ENCODE measurements at regions not wholly inside any gene's neighbourhood (a gene's known extent, or its start where the extent isn't known, plus 50 kb on each side); places are given as distances from the start of the nearest gene placed in this dataset.

GRCh38 chr18:5606951-5607350 is 63.2 kb upstream of the EPB41L3 start:
- no peak for DNase-seq (ENCODE audit: low read depth in 2 of 2)
- TF ChIP-seq, protein P1, sequence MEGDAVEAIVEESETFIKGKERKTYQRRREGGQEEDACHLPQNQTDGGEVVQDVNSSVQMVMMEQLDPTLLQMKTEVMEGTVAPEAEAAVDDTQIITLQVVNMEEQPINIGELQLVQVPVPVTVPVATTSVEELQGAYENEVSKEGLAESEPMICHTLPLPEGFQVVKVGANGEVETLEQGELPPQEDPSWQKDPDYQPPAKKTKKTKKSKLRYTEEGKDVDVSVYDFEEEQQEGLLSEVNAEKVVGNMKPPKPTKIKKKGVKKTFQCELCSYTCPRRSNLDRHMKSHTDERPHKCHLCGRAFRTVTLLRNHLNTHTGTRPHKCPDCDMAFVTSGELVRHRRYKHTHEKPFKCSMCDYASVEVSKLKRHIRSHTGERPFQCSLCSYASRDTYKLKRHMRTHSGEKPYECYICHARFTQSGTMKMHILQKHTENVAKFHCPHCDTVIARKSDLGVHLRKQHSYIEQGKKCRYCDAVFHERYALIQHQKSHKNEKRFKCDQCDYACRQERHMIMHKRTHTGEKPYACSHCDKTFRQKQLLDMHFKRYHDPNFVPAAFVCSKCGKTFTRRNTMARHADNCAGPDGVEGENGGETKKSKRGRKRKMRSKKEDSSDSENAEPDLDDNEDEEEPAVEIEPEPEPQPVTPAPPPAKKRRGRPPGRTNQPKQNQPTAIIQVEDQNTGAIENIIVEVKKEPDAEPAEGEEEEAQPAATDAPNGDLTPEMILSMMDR (IDR thresholded peaks at IDR 0.05; ENCODE audit: low read depth, low read length): no peak
- H3K4me3 ChIP-seq (replicated peaks in 1 of 2; ENCODE audit: low read depth in 2 of 2, low read length in 2 of 2): no peak overlapping the region

DNA sequence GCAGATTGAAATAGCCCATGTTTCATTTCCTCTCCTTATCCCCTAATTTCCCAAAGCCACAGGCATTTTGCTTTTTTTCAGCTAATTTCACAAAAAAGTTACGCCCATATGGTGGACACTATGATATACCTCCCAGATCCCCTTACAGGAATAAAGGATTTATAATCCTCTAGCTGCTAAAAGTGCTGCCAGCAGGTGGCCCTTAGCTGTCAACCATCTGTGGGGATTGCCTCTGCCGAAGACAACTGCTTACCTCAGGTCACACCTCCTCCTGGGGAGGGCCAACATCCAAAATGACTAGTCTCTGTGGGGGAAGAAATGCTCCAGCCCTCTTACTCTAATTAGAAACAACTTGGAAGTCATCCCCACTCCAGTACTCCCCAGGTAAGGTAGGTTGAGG is 61.0 kb upstream of the EPB41L3 start:
- TF ChIP-seq, protein P1 (IDR thresholded peaks at IDR 0.05; ENCODE audit: low read depth, low read length): no peak
- H3K4me3 ChIP-seq (replicated peaks in 1 of 2; ENCODE audit: low read depth in 2 of 2, low read length in 2 of 2): no peak overlapping the region
- DNase-seq (ENCODE audit: low read depth in 2 of 2): no peak

DNA sequence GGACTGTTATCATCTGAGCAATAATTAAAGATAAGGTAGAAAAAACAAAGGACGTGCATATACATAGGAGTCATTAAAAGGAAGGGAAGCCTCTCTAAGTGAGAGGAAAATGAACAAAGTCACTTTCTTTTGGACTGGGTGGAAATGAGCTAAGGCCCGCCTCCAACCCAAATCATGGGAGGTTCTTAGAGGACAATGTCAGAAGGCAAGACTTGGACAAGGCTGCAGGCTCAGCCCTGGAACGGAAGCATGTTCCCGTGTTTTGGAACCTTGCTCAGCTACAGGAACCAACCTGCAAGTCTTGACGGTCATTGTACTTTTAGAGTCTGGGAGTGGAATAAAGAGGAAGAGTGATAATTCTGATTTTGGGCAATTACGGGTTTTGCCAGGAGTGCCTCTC is 59.4 kb upstream of the EPB41L3 start:
- H3K4me3 ChIP-seq (replicated peaks in 1 of 2; ENCODE audit: low read depth in 2 of 2, low read length in 2 of 2): no peak overlapping the region
- TF ChIP-seq, protein P1 (IDR thresholded peaks at IDR 0.05; ENCODE audit: low read depth, low read length): no peak
- DNase-seq (ENCODE audit: low read depth in 2 of 2): no peak

DNA sequence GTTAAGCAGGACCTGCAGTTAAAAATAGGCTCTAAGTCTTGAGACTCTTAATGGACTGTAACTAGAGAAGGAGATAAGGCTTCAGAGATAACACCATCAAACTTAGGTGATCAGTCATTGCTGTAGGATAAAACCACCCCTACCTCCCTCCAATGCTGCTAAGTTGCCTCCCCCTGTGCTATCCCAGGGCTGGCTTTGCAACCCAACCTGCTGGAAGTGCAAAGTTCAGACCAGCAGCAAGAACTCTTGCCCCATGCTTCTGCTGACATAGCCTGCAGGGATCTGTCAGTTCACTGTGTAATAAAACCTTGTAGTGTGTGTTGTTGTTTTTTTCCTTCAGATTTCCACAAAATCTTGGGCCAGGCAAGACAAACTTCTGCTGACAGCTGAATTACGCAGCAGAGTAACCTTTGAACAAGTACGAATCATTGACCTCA is 57.4 kb upstream of the EPB41L3 start:
- H3K4me3 ChIP-seq (replicated peaks in 1 of 2; ENCODE audit: low read depth in 2 of 2, low read length in 2 of 2): no peak overlapping the region
- TF ChIP-seq, protein P1 (IDR thresholded peaks at IDR 0.05; ENCODE audit: low read depth, low read length): no peak
- no peak for DNase-seq (ENCODE audit: low read depth in 2 of 2)

DNA sequence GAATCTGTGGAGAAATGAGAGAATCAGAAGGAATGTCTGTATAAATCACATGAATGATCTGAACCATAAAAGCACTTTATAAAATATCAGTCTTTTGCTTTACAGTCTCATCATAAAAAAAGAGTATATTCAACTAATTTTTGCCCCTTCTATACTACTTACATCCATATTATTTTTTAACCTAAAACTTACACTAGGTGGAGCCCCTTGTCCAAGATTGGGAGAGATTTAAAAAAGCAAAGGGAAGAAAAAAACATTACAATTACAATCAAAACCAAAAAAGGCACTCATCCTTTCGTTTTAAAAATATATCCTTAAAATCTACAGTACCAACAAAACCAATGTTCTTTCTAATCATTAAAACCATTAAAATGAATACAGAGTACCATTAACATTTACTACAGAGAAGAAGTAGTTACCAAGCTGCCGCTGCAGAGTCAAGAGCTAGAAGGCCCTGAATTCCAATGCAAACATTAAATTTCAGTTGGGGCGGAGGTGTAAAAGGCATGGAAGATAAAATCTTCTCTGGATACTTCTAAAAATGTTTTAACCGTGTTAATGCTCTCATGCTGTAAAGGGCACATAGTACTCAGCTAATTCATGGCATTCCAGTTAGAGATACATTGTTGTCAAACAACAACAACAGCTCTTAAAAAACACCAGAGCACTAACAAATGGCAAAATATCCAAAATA is 56.7 kb upstream of the EPB41L3 start:
- H3K4me3 ChIP-seq (replicated peaks in 1 of 2; ENCODE audit: low read depth in 2 of 2, low read length in 2 of 2): no peak overlapping the region
- DNase-seq (ENCODE audit: low read depth in 2 of 2): peak; percentile 51 to 55
- TF ChIP-seq, protein P1 (IDR thresholded peaks at IDR 0.05; ENCODE audit: low read depth, low read length): peak; percentile 33

GRCh38 chr18:5596585-5596984 is 52.8 kb upstream of the EPB41L3 start:
- H3K4me3 ChIP-seq (replicated peaks in 1 of 2; ENCODE audit: low read depth in 2 of 2, low read length in 2 of 2): no peak overlapping the region
- DNase-seq (ENCODE audit: low read depth in 2 of 2): no peak
- TF ChIP-seq, protein P1 (IDR thresholded peaks at IDR 0.05; ENCODE audit: low read depth, low read length): no peak

All from cardiac fibroblast (primary cell).